Pancreas (tissue), 10 donors: ENCODE measurements at regions not wholly inside any gene's neighbourhood (a gene's known extent, or its start where the extent isn't known, plus 50 kb on each side); places are given as distances from the start of the nearest gene placed in this dataset.

Source experiments
- ATAC-seq, 4 donors: fragments of 200-7000 bp; cut with Tn5 transposase; one replicate each; pipeline versions ENCODE4 v1.8.0 to v1.9.1; 2020; ENCODE audit warnings: mild to moderate bottlenecking in 4 of 4, moderate library complexity in 4 of 4
- DNase-seq, 6 donors: peaks; one replicate each; pipeline ENCODE4 v3.0.0-alpha.2; 2020
- FAIRE-seq: peaks from 2 replicates; lab custom pipeline; 2012; peaks lifted over from hg19 to GRCh38; lab: Jason Lieb, UNC
- H3K27ac ChIP-seq, 4 donors: fragments of 200-600 bp; sonication (generic); 1 replicate in 3 of 4; 2 replicates in 1 of 4; pipeline versions ENCODE4 v1.5.0 to v1.8.0; 2020
- H3K27me3 ChIP-seq, 4 donors: fragments of 200-600 bp; one replicate each; pipeline ENCODE4 v1.8.0; 2021
- H3K36me3 ChIP-seq, 3 donors: fragments of 200-600 bp; sonication (generic) in 1 of 3; one replicate each; pipeline versions ENCODE4 v1.5.0 to v1.8.0; 2020 to 2021
- H3K4me1 ChIP-seq, 3 donors: fragments of 200-600 bp; one replicate each; pipeline ENCODE4 v1.8.0; 2021
- H3K4me3 ChIP-seq, 4 donors: fragments of 200-600 bp; sonication (generic) in 2 of 4; one replicate each; pipeline versions ENCODE4 v1.5.0 to v1.8.0; 2020 to 2021
- H3K9me3 ChIP-seq, 4 donors: fragments of 200-600 bp; one replicate each; pipeline ENCODE4 v1.8.0; 2021
- WGBS, 2 donors: extraction: QIAGEN DNeasy Blood & Tissue Kit; methylation state at CpG; one replicate each; pipeline ENCODE4 v1.1.7; 2013; 5-methylcytosine and 5-hydroxymethylcytosine counted together
- intact Hi-C, 3 donors: fragments of 100-400 bp; cut with DNase I; formaldehyde crosslinking; loops; one replicate each; pipeline versions ENCODE4 v1.11.1 to v1.14.2; 2022
- TF ChIP-seq, protein P1 (sequence below), 4 donors: fragments of 200-600 bp; sonication (generic) in 3 of 4; IDR thresholded peaks; one replicate each; pipeline versions ENCODE4 v1.5.0 to v1.8.0; 2021; ENCODE audit warnings: antibody characterized with exemption in 4 of 4
- donor health status: healthy with polysubstance abuse.
- donor health status: DM: no; HTN: no; CAD: no; lungs with moderate emphysema.
- donor health status: DM: no; HTN: no; CAD: no.
- donor health status: control.
- donor health status: control.
- donor health status: Bipolar disorder and iron deficiency.
- donor health status: DM: yes; HTN: yes; CAD: no.
- donor health status: DM: no; HTN: no; CAD: no.
- donor health status: DM: no; HTN: no; CAD: no.
- donor health status: DM: yes; HTN: yes; CAD: no.

DNA sequence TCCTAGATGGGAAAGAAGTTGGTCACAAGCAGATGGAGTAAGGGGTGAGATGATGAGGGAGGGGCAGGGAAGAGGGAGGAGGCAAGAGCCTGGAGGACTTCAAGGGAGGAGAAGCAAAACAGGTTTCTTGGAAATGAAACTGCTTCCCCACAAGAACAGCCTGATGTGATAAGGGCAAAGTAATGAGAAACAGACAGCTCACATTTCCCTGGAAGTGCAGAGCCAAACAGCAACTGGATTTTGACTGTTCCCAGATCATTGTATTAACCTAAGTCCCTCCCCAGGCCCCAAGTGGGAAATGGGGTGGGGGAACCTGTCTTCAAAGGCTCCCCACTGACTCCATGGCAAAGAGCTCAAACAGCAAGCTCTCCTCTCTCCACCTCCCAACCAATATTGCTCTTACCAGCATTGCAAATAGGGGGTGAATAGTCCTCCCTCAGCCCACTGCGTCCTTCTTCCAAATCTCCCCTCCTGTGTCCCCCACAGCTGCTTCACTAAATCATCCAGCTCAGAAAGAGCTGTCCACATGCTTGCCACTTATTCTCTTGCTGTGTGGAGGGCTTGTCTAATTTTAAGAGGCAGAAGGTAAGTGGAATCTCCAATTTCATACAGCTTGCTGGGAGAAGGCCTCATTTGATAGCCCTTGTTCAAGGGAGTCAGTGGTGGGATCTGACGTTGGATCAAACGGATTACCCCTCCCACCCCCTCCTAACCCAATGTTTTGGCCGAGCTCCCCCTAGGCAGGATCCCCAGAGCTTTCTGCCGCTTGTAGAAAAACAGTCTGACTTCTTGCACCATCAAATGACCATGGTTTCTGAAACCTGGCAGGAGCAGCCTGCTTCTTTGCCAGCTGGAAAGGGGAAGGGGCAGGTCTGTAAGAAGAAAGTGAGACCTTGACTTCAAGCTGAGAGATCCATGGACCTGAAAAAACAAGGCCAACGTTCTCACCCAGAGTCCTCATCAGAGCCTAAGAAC lies 56.3 kb upstream of the SMIM36 start:
- H3K4me3 ChIP-seq: no peak overlapping the region
- intact Hi-C loops: no loop called here
- FAIRE-seq: no peak
- H3K27ac ChIP-seq: no peak overlapping the region
- 27 to 38% methylated on average over 6 of the region's 6 CpGs for WGBS, 2 donors
- ATAC-seq: peak in 3 of 4 donors; percentile 19 to 90 (median 59)
- H3K36me3 ChIP-seq: no peaks in the 10 kb centered on the region
- DNase-seq: peak in 1 of 6 donors; percentile 22
- no peaks in the 10 kb centered on the region for H3K4me1 ChIP-seq
- no peaks in the 10 kb centered on the region for H3K9me3 ChIP-seq
- TF ChIP-seq, protein P1, sequence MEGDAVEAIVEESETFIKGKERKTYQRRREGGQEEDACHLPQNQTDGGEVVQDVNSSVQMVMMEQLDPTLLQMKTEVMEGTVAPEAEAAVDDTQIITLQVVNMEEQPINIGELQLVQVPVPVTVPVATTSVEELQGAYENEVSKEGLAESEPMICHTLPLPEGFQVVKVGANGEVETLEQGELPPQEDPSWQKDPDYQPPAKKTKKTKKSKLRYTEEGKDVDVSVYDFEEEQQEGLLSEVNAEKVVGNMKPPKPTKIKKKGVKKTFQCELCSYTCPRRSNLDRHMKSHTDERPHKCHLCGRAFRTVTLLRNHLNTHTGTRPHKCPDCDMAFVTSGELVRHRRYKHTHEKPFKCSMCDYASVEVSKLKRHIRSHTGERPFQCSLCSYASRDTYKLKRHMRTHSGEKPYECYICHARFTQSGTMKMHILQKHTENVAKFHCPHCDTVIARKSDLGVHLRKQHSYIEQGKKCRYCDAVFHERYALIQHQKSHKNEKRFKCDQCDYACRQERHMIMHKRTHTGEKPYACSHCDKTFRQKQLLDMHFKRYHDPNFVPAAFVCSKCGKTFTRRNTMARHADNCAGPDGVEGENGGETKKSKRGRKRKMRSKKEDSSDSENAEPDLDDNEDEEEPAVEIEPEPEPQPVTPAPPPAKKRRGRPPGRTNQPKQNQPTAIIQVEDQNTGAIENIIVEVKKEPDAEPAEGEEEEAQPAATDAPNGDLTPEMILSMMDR (IDR thresholded peaks at IDR 0.05): no peak
- no peaks in the 10 kb centered on the region for H3K27me3 ChIP-seq

DNA sequence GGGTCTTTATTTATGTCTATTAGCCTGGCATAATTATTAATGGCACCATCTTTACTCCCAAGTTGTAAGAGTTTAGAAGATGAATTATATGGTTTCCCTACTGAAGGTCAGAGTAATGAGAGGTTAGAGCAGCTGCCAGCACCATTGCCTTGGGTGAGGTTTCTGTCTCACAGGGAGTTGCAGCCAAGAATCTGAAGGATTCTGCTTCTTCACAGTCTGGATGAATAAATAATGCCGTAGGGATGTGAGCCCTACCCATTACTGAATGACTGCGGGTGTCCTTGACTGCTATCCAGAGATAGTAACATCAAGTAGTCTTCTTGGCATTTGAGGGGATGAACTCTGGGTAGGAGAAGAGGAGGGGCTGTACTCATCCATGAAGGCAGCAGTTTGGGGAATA lies 52.8 kb upstream of the SMIM36 start:
- no peaks in the 10 kb centered on the region for H3K36me3 ChIP-seq
- no peak for ATAC-seq
- no peak overlapping the region for H3K4me3 ChIP-seq
- H3K9me3 ChIP-seq: no peaks in the 10 kb centered on the region
- H3K4me1 ChIP-seq: no peaks in the 10 kb centered on the region
- FAIRE-seq: no peak
- no peaks in the 10 kb centered on the region for H3K27me3 ChIP-seq
- TF ChIP-seq, protein P1 (IDR thresholded peaks at IDR 0.05): no peak
- intact Hi-C loops: loop anchor here in 1 of 3 donors (2.0 kb wide), 1 partner anchor 73 kb away; no protein-coding TSS in a partner anchor
- no peak overlapping the region for H3K27ac ChIP-seq
- WGBS, 2 donors: 65 to 66% methylated on average over 2 of the region's 2 CpGs
- no peak for DNase-seq

DNA sequence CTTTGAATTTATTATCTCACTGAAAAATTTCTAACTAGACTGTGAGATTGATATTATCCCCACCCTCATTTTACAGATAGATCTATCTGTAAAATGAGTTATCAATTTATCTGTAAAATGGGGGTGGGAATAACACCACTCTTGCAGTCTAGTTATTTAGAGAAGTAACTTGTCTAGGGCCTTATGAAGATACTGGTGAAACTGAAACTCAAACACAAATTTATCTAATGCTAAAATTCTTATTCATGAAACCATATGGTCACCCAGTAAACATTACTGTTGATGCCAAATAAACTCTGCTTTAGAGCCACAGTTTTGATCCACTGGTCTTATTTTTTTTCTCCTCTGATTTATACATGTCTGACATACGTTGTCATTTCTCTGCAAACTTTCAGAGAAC lies 52.1 kb upstream of the SMIM36 start:
- H3K4me3 ChIP-seq: no peak overlapping the region
- intact Hi-C loops: no loop called here
- ATAC-seq: no peak
- no peak for FAIRE-seq
- no peaks in the 10 kb centered on the region for H3K27me3 ChIP-seq
- H3K27ac ChIP-seq: no peak overlapping the region
- H3K36me3 ChIP-seq: no peaks in the 10 kb centered on the region
- 56 to 77% methylated on average over 1 of the region's 1 CpG for WGBS, 2 donors
- H3K4me1 ChIP-seq: no peaks in the 10 kb centered on the region
- TF ChIP-seq, protein P1 (IDR thresholded peaks at IDR 0.05): no peak
- no peaks in the 10 kb centered on the region for H3K9me3 ChIP-seq
- DNase-seq: no peak

- no peak for DNase-seq
- Histone ChIP-seq H3K4me3 (no peak overlapping the region), H3K9me3 (no peaks in the 10 kb centered on the region), H3K27ac (no peak overlapping the region), H3K27me3 (no peaks in the 10 kb centered on the region), H3K4me1 (no peaks in the 10 kb centered on the region), H3K36me3 (no peaks in the 10 kb centered on the region)
- ATAC-seq: no peak
- 46 to 49% methylated on average over 4 of the region's 4 CpGs for WGBS, 2 donors
- no peak for FAIRE-seq
- TF ChIP-seq, protein P1 (IDR thresholded peaks at IDR 0.05): no peak
- intact Hi-C loops: no loop called here
These were observed 50.8 kb upstream of the SMIM36 start for GRCh38 chr17:55561973-55562495.
